ENCODE measurements at regions not wholly inside any gene's neighbourhood (a gene's known extent, or its start where the extent isn't known, plus 50 kb on each side); places are given as distances from the start of the nearest gene placed in this dataset.
"Not testable (repeated sequence)": the region's sequence is repeated elsewhere in the genome, so short reads cannot be mapped to it uniquely, and the experiment has no call there.

DNA sequence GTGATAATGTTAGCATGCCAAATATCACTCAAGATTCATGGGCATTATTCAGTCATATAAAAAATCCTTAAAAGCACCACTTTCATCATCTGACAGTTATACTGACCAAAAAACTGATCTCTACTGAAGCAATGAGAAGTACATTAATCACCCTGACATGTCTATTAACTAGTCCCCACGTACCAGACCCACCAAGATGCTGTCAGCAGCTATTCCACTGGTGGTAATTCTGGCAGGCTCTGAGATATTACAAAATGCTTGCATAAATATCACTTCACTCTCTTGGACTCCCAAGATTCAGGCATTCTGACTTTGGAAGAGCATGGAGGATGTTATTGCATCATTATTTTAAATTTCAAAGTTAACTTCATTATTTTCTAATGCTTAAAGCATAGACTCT, 717.0 kb downstream of the DNAH5 start:
- DNase-seq (ENCODE audit: low spot score), result no peak

DNA sequence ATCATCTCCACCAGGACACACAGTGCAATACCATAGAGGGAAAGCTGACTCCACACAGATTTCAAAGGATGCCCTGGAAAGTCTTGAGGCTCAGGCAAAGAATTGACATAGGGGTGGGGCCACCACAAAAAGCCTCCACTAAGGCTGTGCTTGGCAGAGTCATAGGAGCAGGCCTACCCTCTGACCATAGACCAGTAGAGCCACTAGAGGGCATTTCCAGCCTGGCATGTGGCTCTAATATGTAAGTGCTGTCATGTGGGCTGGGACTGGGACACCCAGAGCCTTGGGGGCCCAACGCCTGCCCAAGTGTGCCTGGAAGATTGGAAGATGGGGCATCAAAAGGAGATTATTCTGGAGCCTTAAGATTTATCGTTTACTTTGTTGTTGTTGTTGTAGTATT, 726.0 kb downstream of the DNAH5 start:
- no peak for DNase-seq (ENCODE audit: low spot score)

DNA sequence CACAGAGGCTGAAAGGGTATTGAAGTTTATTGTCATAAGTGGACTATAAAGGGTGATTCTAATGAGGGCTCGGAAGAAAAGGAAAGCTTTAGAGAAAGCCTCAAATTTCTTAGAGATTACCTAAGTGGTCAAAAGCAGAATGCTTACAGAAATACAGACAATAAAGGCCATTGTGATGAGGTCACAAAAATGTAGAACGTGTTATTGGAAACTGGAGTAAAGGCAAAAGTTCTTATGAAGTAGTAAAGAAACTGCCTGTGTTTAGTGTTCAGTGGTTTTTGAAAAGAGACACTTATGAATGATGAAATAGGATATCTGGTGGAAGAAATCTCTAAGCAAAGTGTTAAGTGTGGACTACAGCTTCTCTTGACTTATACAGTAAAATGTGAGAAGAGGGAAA, 726.9 kb downstream of the DNAH5 start:
- no peak for DNase-seq (ENCODE audit: low spot score)

DNA sequence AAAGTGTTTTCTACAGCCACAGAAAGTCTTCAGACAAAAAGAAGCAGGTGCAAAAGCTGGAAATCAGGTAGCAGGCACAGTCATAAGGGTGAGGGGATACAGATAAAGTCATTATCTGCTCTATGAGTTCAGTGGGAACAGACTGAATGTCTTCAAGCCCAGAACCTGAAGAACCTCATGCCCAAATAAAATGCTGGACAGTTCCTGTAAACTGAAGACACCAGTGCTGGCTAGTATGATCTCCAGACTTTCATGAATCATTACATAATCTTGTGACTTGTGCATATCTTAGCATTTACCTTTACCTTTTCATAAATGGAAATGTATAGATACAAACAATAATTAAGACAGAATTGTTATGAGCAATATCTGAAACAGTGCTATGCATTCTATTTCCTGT, 728.7 kb downstream of the DNAH5 start:
- no peak for DNase-seq (ENCODE audit: low spot score)

DNA sequence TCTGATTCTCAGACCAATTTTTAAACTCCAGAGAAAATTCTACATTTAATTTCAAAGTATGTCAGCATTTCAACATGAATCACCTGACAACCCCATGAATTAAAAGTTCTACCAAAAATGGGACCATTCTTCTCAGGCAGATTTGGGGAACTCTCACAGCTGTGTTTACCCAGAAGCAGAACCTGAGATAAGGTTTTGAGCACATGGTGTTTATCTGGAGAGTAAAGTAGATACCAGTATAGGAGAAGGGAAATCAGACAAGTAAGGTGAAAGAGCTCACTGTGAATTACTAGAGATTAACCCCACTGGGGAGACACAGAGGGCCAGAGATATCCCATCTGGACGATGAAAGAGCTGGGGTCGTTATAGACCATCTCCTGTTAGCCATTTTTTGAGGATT, 729.1 kb downstream of the DNAH5 start:
- DNase-seq (ENCODE audit: low spot score), result no peak

DNA sequence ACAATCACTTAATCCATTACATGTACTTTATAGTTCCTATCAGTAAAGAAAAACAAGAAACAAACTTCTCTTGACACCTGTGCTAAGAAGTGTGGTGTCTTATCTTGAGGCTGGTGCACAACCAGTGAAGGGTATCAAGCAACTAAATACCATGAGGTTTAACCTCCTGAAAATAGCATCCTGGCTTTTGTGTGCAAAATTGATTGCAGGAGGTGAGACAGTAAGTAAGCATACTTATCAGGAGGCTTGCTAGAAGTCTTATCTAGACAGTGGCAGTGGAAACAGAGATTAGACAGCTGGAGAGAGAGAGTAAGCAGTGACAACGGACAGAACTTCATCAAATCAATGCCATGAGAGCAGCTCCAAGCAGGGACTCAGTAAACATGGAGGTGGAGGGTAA, 730.3 kb downstream of the DNAH5 start:
- DNase-seq (ENCODE audit: low spot score), result no peak

DNA sequence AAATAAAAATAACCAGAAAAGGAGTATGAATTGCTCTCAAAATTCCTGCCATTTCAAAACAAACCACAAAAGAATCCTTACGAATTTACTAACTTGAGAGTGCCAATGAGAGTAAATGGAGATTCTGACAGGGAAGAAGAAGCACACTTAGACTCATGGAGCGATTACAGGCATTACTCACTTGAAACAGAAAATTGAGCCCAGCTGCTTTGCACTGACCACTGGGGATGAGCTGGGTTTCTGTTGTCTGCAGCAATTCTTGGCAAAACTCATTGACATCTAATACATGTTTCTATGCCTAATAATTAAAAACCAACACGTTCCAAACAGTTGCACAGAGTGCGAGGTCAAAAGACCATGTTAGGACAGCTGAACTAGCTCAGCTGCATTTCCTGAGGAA, 731.6 kb downstream of the DNAH5 start:
- DNase-seq (ENCODE audit: low spot score), result no peak

DNA sequence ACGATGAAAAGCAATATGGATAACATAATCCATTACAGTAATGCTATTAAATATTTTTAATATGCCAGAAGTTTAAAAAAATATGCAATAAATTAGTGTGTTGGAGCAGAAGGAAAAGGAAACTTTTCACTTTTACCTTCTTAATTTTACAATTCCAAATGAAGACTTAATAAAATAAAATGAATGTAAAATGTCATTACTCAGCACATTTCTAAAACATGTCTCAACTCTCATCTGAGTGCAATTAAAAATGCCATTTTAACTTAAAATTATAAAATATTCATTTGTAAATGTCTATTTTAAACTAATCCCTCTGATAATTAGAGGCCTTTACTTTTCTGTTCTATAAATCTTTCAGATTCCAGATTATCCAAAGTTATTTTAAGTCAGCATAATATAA, 733.4 kb downstream of the DNAH5 start:
- DNase-seq (ENCODE audit: low spot score), result no peak

DNA sequence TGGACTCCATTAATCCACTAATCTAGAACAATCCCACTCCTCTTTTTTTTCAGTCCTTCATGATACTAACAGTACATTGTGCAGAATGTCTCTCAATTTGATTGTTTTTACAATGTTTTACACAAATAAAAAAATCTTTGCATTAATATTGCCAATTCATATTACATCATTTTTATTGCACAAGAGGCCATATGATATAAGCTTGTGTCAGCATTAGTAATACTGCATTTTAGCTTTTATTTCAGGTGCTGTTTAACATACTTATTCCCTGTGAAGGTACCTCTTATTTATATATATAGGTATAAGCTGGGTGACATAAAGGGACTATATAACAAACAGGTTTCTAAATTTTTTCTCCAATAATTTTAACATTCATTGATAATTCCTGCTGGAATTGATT, 737.4 kb downstream of the DNAH5 start:
- no peak for DNase-seq (ENCODE audit: low spot score)

DNA sequence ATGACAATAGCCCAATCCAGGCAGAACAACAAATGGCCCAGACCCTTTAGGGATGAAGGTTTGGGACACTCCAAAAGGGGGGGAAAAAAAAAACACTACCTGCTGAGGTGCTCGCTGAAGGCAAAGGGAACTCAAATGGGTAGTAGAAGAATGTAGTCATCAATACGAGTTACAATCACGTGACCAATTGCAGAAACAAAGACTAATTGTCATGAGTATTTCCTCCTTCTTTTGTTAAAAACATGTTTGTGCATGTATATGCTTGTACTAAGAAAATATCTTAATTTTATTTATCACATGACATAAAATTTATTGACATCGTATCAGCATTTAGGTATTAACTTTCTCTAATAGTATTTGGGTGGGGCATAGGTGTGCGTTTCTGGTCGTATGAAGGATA, 743.5 kb downstream of the DNAH5 start:
- no peak for DNase-seq (ENCODE audit: low spot score)

DNA sequence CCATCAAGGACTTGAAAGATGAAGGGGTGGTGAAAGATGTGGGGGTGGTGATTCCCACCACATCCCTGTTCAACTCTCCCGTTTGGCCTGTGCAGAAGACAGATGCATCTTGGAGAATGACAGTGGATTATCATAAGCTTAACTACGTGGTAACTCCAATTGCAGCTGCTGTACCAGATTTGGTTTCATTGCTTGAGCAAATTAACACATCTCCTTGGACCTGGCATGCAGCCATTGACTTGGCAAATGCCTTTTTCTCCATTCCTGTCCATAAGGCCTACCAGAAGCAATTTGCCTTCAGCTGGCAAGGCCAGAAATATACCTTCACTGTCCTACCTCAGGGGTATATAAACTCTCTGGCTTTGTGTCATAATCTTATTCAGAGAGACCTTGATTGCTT, 746.3 kb downstream of the DNAH5 start:
- DNase-seq (ENCODE audit: low spot score), result not testable (repeated sequence)

DNA sequence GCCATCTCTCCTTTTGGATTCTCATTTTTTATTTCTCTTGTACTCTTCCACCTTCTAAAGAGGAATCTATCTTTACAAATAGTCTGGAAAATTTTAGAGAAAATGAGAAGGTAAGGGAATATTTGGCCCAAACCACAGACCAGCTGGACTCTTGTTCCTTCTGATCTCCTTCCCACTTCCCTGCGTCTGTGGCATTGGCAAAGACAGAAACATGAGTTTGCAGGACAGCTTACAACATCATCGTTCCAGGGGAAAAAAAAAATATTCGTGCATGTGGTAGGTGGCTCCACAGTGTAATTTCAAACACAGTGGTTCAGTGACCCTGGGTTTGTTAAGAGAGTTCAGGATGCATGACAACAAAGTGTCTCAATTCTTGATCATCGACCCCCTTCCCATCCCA, 755.0 kb downstream of the DNAH5 start:
- no peak for DNase-seq (ENCODE audit: low spot score)

DNA sequence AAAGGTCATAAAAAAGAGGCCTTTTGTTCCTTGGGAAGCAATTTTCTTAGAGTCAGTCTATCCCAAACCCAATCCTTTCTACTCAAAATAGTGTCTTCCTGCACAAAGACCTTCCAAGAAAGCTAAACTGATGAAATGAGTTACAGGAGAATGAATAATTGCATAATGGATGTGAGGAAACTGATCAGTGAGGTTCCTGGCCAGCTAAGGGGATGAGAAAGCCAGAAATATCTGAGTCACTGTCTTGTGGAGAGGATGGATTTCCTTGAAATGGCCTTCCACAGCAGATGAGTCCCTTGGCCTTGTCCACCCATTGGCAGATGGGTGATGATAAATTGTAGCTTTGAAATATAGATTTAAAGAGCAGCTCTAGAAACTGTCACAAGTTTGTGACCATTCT, 756.1 kb downstream of the DNAH5 start:
- no peak for DNase-seq (ENCODE audit: low spot score)

DNA sequence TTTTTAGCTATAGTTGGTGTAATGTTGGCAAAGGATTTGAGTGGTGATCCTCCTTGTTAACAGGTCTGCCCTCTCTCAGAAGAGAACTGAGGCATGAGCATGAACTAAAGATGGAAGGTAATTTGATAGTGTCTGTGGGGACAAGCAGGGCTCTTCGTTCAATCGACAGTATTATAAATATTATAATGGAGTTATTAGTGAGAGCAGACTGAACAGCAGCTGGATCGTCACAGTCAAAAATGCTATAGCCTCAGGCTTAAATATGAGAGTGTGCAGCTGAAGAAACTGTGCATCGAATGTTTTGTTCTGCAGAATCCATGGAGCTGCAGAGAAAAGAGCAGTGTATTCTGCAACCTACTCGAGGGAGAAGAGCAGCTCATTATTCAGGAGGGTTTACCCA, 757.3 kb downstream of the DNAH5 start:
- DNase-seq (ENCODE audit: low spot score), result no peak

DNA sequence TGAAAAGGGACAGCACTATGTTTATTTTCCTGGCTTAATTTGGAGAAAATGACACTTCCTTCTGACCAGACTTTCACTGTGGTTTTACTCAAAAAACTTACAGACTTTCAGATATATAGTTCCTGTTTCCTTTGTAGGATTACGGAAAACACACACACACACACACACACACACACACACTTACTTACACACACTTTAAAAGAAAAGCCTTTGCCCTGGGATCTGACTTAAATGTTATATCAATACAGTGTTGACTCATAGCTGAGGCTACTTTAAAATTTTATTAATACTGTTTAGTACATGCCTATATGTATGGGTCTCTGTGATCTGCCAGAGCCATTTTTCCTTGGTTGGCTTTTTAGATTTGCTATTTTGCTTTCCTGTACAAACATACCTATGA, 758.3 kb downstream of the DNAH5 start:
- no peak for DNase-seq (ENCODE audit: low spot score)

DNA sequence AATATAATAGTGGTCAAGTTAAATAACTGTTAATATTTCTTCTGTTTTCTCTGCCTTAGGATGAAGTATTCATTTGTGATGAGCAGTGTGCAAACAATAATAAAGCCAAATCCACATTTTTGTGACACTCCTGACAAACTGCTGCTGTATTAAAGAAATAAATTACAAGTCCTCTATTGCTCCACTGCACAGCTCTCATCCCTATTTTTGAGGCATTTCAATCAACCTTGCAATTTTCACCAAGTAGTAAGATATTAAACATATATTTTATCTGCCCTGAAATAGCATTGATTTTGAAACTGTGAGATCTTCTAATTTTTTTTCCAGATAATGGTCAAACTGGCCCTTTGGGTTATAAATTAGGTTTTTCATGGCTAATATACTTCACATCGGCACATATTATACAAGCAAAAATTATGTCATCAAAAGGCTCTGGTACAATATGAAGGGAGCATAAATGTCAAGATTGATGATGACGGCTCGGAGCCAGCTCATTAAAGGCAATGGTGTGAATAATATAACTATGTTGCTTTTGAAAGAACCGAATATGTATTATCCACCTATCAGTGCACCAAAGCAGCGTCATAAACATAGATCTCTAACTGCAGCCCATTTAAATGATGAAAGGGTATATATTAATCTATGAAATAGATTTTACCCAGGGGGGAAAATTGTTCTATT, 764.9 kb downstream of the DNAH5 start:
- no peak for DNase-seq (ENCODE audit: low spot score)

DNA sequence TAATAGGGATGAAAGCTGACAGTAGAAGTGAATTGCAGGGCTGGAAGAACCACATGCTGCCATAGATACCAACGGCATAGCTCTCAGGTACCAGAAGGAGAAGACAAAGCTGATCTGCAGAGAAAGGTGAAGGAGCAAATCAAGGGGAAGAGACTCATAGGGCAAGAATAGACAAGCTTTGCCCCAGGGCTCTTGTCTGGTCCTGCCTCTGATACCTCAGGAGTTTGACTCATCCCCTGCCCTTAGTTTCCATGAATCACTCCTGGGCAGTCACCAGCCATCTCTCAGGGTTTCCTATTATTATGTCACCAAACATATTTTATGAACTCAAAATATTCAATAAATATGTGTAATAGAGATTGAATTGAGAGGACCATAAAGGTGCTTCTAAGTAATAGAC, 800.9 kb downstream of the DNAH5 start:
- no peak for DNase-seq (ENCODE audit: low spot score)

DNA sequence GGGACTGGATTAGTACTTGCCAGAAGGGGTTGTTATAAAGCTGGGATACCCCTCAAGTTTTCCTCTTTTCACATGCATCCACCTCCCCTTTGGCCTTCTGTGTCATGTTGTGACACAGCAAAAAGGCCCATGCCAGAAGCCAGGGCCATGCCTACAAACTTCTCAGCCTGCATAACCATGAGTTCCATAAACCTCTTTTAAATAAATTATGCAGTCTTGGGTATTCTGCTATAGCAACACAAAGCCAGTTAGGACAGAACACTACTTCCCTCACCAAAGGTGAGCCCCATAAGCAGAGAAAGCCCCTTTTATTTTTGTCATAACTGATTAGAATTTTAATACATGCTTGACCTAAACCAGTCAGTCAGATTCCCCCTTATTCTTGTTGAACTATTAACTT, 801.3 kb downstream of the DNAH5 start:
- DNase-seq (ENCODE audit: low spot score), result no peak

DNA sequence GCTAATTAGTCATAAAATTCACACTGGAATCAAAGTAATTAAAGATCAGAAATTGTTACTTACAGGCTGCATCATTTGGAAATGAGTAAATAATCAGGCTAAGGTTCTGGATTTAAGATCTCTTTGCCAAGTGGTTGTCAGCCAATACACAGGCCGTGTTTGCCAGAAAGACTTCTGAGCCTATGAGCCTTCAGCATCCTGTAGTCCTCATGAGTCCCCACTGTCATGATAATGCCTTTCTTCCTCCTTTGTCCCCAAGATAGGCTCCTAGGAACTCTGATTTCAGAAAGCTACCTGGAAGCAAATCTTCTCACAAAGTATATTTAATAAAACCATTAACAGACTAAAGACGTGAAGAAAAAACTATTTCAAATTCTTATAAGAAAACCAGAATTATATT, 810.5 kb downstream of the DNAH5 start:
- no peak for DNase-seq (ENCODE audit: low spot score)

DNA sequence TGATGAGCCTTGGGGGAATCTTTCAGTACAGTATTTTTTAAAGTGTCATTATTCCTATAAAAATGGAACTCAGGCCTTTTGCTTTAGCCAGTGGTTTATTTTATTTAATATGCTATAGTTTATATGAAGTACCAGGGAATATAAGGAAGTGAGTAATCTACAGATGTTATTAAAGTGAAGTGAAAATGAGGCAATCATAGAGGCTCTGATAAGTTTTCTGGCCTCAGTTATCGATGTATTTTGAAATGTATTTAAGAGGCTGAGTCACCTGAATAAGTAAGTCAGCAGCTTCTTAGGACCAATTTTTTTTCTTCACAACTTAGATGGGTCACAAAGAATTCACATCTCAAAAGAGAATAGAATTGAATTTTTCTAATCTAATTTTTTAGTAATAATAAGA, 829.0 kb downstream of the DNAH5 start:
- DNase-seq (ENCODE audit: low spot score), result no peak

DNA sequence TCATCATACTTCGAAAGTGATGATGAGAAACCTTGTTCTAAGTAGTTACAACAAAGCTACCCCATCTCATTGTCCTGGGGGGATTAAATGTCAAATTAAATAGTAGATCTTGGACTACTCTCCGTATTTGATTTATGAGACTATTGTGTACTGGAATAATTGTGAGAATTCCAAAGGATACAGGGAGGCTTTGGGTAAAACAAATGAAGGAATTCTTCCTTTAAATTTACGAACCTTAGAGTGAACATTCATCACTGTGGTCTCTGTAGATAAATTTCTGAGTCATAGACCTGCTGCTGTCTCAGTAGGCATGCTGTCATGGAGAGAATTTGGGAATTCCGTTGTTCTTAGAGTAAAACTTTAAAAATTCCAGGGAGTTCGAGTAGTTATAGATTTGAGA, 836.2 kb downstream of the DNAH5 start:
- no peak for DNase-seq (ENCODE audit: low spot score)

DNA sequence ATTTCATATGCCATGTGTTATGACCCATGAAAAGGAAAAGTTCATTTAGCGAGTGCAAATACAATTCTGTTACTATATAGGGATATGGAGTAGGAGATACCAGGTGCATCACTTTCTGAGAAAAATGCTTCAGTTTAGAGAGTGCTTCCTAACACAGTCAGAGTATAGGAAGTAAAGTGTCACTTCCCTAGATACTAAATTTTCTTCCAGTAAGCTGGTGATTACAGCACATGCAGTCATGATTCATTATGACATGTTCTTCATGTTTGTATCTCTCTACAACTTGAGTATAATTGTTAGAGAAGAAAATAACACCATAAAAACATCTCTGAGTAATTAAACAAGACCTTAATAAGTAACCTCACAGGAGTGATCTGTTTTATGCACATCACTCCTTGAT, 837.0 kb downstream of the DNAH5 start:
- DNase-seq (ENCODE audit: low spot score), result no peak

DNA sequence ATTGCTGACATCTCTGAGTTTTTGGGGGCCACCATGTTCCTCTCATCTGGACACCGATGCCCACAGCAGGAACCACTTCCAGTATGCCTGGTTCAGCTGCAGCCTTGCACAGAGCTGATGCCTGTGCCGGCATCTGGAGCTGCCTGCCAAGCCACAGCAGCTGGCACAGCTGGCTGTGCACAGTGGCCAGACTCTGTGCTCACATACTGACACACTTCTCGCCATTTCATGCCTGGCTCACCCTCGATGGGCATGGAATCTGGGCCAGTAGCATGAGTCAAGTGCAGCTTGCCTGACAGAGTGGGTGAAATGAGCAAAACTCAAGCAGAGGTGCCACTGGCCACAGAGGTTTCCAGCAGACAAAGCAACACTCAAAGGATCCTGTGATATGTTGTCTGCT, 863.4 kb downstream of the DNAH5 start:
- no peak for DNase-seq (ENCODE audit: low spot score)

DNA sequence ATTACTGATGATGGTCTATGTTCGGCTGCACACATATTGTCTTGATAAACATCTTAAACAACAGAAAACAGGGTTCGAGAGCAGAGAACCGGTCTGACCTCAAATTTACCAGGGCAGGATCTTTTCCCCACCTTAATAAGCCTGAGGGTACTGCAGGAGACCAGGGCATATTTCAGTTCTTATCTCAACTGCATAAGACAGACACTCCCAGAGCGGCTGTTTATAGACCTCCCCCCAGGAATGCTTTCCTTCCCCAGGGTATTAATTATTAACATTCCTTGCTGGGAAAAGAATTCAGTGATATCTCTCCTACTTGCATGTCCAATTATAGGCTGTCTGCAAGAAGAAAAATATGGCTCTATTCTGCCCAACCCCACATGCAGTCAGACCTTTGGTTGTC, 871.6 kb downstream of the DNAH5 start:
- not testable (repeated sequence) for DNase-seq (ENCODE audit: low spot score)

DNA sequence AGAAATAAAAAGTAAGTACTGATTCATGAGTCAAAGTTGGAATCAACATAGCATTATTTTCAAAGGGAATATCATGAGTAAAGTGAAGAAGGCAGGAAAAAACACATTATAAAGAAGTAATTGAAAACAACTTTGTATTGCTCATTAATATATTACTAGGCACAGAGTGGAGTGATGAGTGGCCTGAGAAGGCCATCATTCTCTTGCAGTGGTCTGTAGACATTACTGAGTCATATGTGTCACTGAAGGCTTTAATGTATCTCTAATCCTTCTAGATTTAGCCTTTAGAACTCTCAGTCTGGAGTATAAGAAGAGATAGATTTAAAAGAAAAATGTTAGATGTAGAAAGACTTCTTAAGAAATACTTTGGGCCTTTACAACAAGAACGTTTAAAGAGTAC, 881.4 kb downstream of the DNAH5 start:
- DNase-seq (ENCODE audit: low spot score), result no peak

All from mucosa of gallbladder (tissue), 1 donor.